ENCODE measurements at regions not wholly inside any gene's neighbourhood (a gene's known extent, or its start where the extent isn't known, plus 50 kb on each side); places are given as distances from the start of the nearest gene placed in this dataset.

- DNase-seq, result no peak
These were observed 229.6 kb downstream of the GPAM start for GRCh38 chr10:111953949-111954348.

GRCh38 chr10:111954386-111954785 is 229.2 kb downstream of the GPAM start:
- DNase-seq, result no peak

GRCh38 chr10:111956841-111957240 is 226.7 kb downstream of the GPAM start:
- DNase-seq, result no peak

- DNase-seq, result no peak
These were observed 220.6 kb downstream of the GPAM start for GRCh38 chr10:111962951-111963350.

- DNase-seq, result no peak
These were observed 216.4 kb downstream of the GPAM start for GRCh38 chr10:111967116-111967515.

GRCh38 chr10:111967547-111967946 is 216.0 kb downstream of the GPAM start:
- DNase-seq, result no peak

GRCh38 chr10:111968647-111969046 is 214.9 kb downstream of the GPAM start:
- no peak for DNase-seq

- no peak for DNase-seq
These were observed 213.5 kb downstream of the GPAM start for GRCh38 chr10:111970111-111970510.

- DNase-seq, result no peak
These were observed 211.5 kb downstream of the GPAM start for GRCh38 chr10:111972109-111972508.

- no peak for DNase-seq
These were observed 210.3 kb downstream of the GPAM start for GRCh38 chr10:111973306-111973705.

GRCh38 chr10:111973826-111974225 is 209.7 kb downstream of the GPAM start:
- no peak for DNase-seq

GRCh38 chr10:111974325-111974724 is 209.2 kb downstream of the GPAM start:
- DNase-seq, result no peak

GRCh38 chr10:111976557-111976956 is 207.0 kb downstream of the GPAM start:
- no peak for DNase-seq

GRCh38 chr10:111984057-111984456 is 199.5 kb downstream of the GPAM start:
- DNase-seq, result no peak

GRCh38 chr10:111986079-111986478 is 197.5 kb downstream of the GPAM start:
- DNase-seq, result no peak

GRCh38 chr10:111988646-111989045 is 194.9 kb downstream of the GPAM start:
- no peak for DNase-seq

GRCh38 chr10:111989136-111989911 is 194.2 kb downstream of the GPAM start:
- no peak for DNase-seq

- no peak for DNase-seq
These were observed 192.8 kb downstream of the GPAM start for GRCh38 chr10:111990734-111991133.

- DNase-seq, result no peak
These were observed 190.2 kb downstream of the GPAM start for GRCh38 chr10:111993321-111993720.

GRCh38 chr10:111993872-111994426 is 189.6 kb downstream of the GPAM start:
- DNase-seq, result no peak

GRCh38 chr10:111996103-111996502 is 187.5 kb downstream of the GPAM start:
- DNase-seq, result no peak

GRCh38 chr10:111998728-111999127 is 184.8 kb downstream of the GPAM start:
- DNase-seq, result no peak

- no peak for DNase-seq
These were observed 184.2 kb downstream of the GPAM start for GRCh38 chr10:111999205-111999914.

- DNase-seq, result no peak
These were observed 183.7 kb downstream of the GPAM start for GRCh38 chr10:111999915-112000302.

Measured in kidney glomerular epithelial cell (primary cell).